IMR-90 (cell line): ENCODE measurements at regions not wholly inside any gene's neighbourhood (a gene's known extent, or its start where the extent isn't known, plus 50 kb on each side); places are given as distances from the start of the nearest gene placed in this dataset.

Experiments used
- ATAC-seq: fragments of 200-7000 bp; cut with Tn5 transposase; 2 replicates; pipeline ENCODE4 v1.9.1; 2020; ENCODE audit warnings: low read depth, mild to moderate bottlenecking, moderate library complexity
- BruUV-seq: library from RNA; stranded (reverse); fragments of 400-500 nt; replicated peaks from 2 replicates; lab custom pipeline; 2021; lab: Mats Ljungman, UMichigan
- CTCF ChIA-PET: fragments of 300-600 bp; formaldehyde crosslinking; extraction: SDS; loops from one replicate; lab custom pipeline; 2021; ENCODE audit warnings: antibody characterized with exemption; lab: Yijun Ruan, JAX
- POLR2A ChIA-PET: fragments of 300-600 bp; sonication (Branson Sonifier 250); formaldehyde crosslinking; loops from one replicate; lab custom pipeline; 2022; ENCODE audit warnings: antibody characterized with exemption; ENCODE audit not compliant: unreplicated experiment; lab: Charles Lee
- DNase-seq: peaks from one replicate; pipeline ENCODE4 v3.0.0; 2013
- H2AFZ ChIP-seq: replicated peaks from 2 replicates; pipeline ENCODE3; 2013; ENCODE audit warnings: low read length, mild to moderate bottlenecking; ENCODE audit not compliant: poor library complexity
- H2AK5ac ChIP-seq: 2 replicates; pipeline ENCODE4 v1.6.1; 2013; ENCODE audit warnings: low read depth, low read length, inconsistent platforms
- H2AK9ac ChIP-seq: replicated peaks from 2 replicates; pipeline ENCODE3; 2013; ENCODE audit warnings: mild to moderate bottlenecking, low read depth, low read length, moderate library complexity; ENCODE audit not compliant: poor library complexity
- H2BK120ac ChIP-seq: 2 replicates; pipeline ENCODE4 v1.6.1; 2013; ENCODE audit warnings: low read depth, low read length, inconsistent platforms
- H2BK15ac ChIP-seq: 3 replicates; pipeline ENCODE4 v1.6.1; 2013; ENCODE audit warnings: low read depth, low read length, inconsistent platforms
- H2BK20ac ChIP-seq: 2 replicates; pipeline ENCODE4 v1.6.1; 2013; ENCODE audit warnings: low read depth, mild to moderate bottlenecking, inconsistent platforms, low read length, moderate library complexity
- H2BK5ac ChIP-seq: 2 replicates; pipeline ENCODE4 v1.6.1; 2013; ENCODE audit warnings: mild to moderate bottlenecking, low read depth, low read length, inconsistent platforms; ENCODE audit not compliant: poor library complexity, severe bottlenecking
- H3K14ac ChIP-seq: replicated peaks from 2 replicates; pipeline ENCODE4 v1.6.1; 2013; ENCODE audit warnings: low read depth, low read length, inconsistent platforms
- H3K18ac ChIP-seq: 2 replicates; pipeline ENCODE4 v1.6.1; 2013; ENCODE audit warnings: low read depth, low read length, control low read depth
- H3K23ac ChIP-seq: 2 replicates; pipeline ENCODE4 v1.6.1; 2013; ENCODE audit warnings: low read depth, low read length, inconsistent platforms
- H3K27ac ChIP-seq: 2 replicates; pipeline ENCODE4 v1.5.1; 2013; ENCODE audit warnings: mild to moderate bottlenecking, control low read depth, low read length; ENCODE audit not compliant: insufficient read depth
- H3K27me3 ChIP-seq: 2 replicates; pipeline ENCODE4 v1.6.1; 2013; ENCODE audit warnings: low read length; ENCODE audit not compliant: control insufficient read depth, insufficient read depth
- H3K36me3 ChIP-seq: 2 replicates; pipeline ENCODE4 v1.6.1; 2013; ENCODE audit warnings: low read length, mixed read lengths; ENCODE audit not compliant: control insufficient read depth, insufficient read depth
- H3K4ac ChIP-seq: 2 replicates; pipeline ENCODE4 v1.6.1; 2013; ENCODE audit warnings: low read depth, low read length, inconsistent platforms
- H3K4me1 ChIP-seq: 2 replicates; pipeline ENCODE4 v1.6.1; 2013; ENCODE audit warnings: low read length, mixed read lengths; ENCODE audit not compliant: control insufficient read depth, insufficient read depth
- H3K4me2 ChIP-seq: 2 replicates; pipeline ENCODE4 v1.6.1; 2013; ENCODE audit warnings: low read depth, mild to moderate bottlenecking, control low read depth, low read length, moderate library complexity
- H3K4me3 ChIP-seq: 2 replicates; pipeline ENCODE4 v1.5.1; 2013; ENCODE audit warnings: low read depth, mild to moderate bottlenecking, control low read depth, low read length, moderate library complexity; ENCODE audit not compliant: insufficient read depth
- H3K56ac ChIP-seq: 2 replicates; pipeline ENCODE4 v1.6.1; 2013; ENCODE audit warnings: low read length, inconsistent platforms; ENCODE audit not compliant: insufficient read depth; ENCODE audit errors: extremely low read depth
- H3K79me1 ChIP-seq, 2 experiments: 2 replicates each; pipeline ENCODE4 v1.6.1; 2013; ENCODE audit warnings: low read length in 2 of 2, inconsistent platforms in 1 of 2, low read depth in 1 of 2
- H3K9ac ChIP-seq: 2 replicates; pipeline ENCODE4 v1.6.1; 2013; ENCODE audit warnings: low read depth, low read length, control low read depth
- H3K9me1 ChIP-seq: 2 replicates; pipeline ENCODE4 v1.6.1; 2013; ENCODE audit warnings: low read length, inconsistent platforms; ENCODE audit not compliant: insufficient read depth
- H3K9me3 ChIP-seq: 2 replicates; pipeline ENCODE4 v1.6.1; 2013; ENCODE audit warnings: low read length; ENCODE audit not compliant: control insufficient read depth, insufficient read depth
- H4K20me1 ChIP-seq: 2 replicates; pipeline ENCODE4 v1.6.1; 2013; ENCODE audit warnings: low read length, inconsistent platforms; ENCODE audit not compliant: insufficient read depth
- H4K5ac ChIP-seq: 2 replicates; pipeline ENCODE4 v1.6.1; 2013; ENCODE audit warnings: mild to moderate bottlenecking, low read depth, low read length, control low read depth
- H4K8ac ChIP-seq, 2 experiments: 2 replicates each; pipeline ENCODE4 v1.6.1; 2013; ENCODE audit warnings: low read depth in 2 of 2, low read length in 2 of 2, control low read depth in 1 of 2, inconsistent platforms in 1 of 2
- H4K91ac ChIP-seq: 2 replicates; pipeline ENCODE4 v1.6.1; 2013; ENCODE audit warnings: low read depth, low read length, inconsistent platforms; ENCODE audit not compliant: insufficient read depth
- CEBPB ChIP-seq: IDR thresholded peaks from 2 replicates; pipeline ENCODE4 v1.6.1; 2012; ENCODE audit warnings: low read depth, low read length, improper control_type of control experiment
- MAFK ChIP-seq: IDR thresholded peaks from 2 replicates; pipeline ENCODE4 v1.6.1; 2012; ENCODE audit warnings: low read depth, low read length, improper control_type of control experiment
- MAZ ChIP-seq: IDR thresholded peaks from 2 replicates; pipeline ENCODE4 v1.6.1; 2012; ENCODE audit warnings: low read depth, mild to moderate bottlenecking, low read length, improper control_type of control experiment, moderate library complexity, borderline replicate concordance
- MXI1 ChIP-seq: IDR thresholded peaks from 2 replicates; pipeline ENCODE4 v1.6.1; 2012; ENCODE audit warnings: low read depth, mild to moderate bottlenecking, low read length, moderate library complexity, borderline replicate concordance
- NFE2L2 ChIP-seq: fragments of 150-350 bp; IDR thresholded peaks from 2 replicates; pipeline ENCODE4 v1.6.1; 2016; ENCODE audit warnings: low read depth, mild to moderate bottlenecking, low read length
- POLR2A ChIP-seq: IDR thresholded peaks from 2 replicates; pipeline ENCODE4 v1.6.1; 2012; ENCODE audit warnings: mild to moderate bottlenecking, low read depth, low read length
- WGBS, 2 experiments: methylation state at CpG; one replicate each; pipeline versions ENCODE4 v1.1.5 to v1.1.7; 2013; ENCODE audit warnings: missing lambda C conversion rate in 2 of 2; ENCODE audit not compliant: insufficient read length in 1 of 2; ENCODE audit errors: extremely low coverage in 2 of 2; 5-methylcytosine and 5-hydroxymethylcytosine counted together
- dilution Hi-C: fragments of 300-500 bp; cut with HindIII; formaldehyde crosslinking; loops from one replicate; pipeline ENCODE4 v1.14.3; 2018; ENCODE audit warnings: low sequenced_read_pairs; ENCODE audit not compliant: unreplicated experiment
- in situ Hi-C: fragments of 300-500 bp; cut with MboI; formaldehyde crosslinking; loops from 3 replicates; pipeline ENCODE4 v1.14.3; 2019; ENCODE audit warnings: low sequenced_read_pairs, inconsistent platforms, mixed read lengths
- intact Hi-C: fragments of 100-400 bp; cut with micrococcal nuclease; formaldehyde crosslinking; loops from 2 replicates; pipeline ENCODE4 v1.10.0; 2022
- TF ChIP-seq, protein P1 (sequence below): conservative IDR thresholded peaks from 2 replicates; pipeline ENCODE4 v1.5.1; 2012; ENCODE audit warnings: mild to moderate bottlenecking, low read depth, low read length, improper control_type of control experiment

DNA sequence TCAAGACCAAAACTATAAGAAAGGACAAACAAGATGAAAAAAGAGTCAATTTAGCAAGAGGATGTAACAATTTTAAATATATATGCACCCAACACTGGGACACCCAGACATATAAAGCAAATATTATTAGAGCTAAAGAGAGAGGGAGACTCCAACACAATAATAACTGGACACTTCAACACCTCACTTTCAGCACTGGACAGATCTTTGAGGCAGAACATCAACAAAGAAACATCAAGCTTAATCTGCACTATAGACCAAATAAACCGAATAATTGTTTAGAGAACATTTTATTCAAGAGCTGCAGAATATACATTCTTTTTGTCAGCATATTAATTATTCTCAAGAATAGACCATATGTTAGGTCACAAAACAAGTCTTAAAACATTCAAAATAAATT lies 109.7 kb upstream of the TET2 start:
- H3K56ac ChIP-seq = no peak overlapping the region
- no peak overlapping the region for H3K23ac ChIP-seq
- no peak overlapping the region for H2BK15ac ChIP-seq
- no peak overlapping the region for H2BK5ac ChIP-seq
- BruUV-seq = no TSS peak
- dilution Hi-C loops (no loop called here), intact Hi-C loops (no loop called here), in situ Hi-C loops (no loop called here)
- H3K79me1 ChIP-seq = no peaks in the 10 kb centered on the region
- DNase-seq = no peak
- no peaks in the 10 kb centered on the region for H4K20me1 ChIP-seq
- no peak overlapping the region for H3K14ac ChIP-seq
- H3K4me3 ChIP-seq = no peak overlapping the region
- POLR2A ChIA-PET = no interaction called here
- H2AK5ac ChIP-seq = no peak overlapping the region
- H2BK120ac ChIP-seq = no peak overlapping the region
- H3K4me1 ChIP-seq = no peaks in the 10 kb centered on the region
- H3K9ac ChIP-seq = no peak overlapping the region
- H2AFZ ChIP-seq = no peak overlapping the region
- no peak for ATAC-seq
- no peak overlapping the region for H3K27ac ChIP-seq
- no peak overlapping the region for H2AK9ac ChIP-seq
- H3K4me2 ChIP-seq = no peak overlapping the region
- no CpG with 5 or more reads among the region's 1 CpG for WGBS, 2 experiments
- H3K36me3 ChIP-seq = no peaks in the 10 kb centered on the region
- H3K18ac ChIP-seq = no peak overlapping the region
- H4K8ac ChIP-seq = no peak overlapping the region
- H3K9me1 ChIP-seq = no peaks in the 10 kb centered on the region
- H3K27me3 ChIP-seq = no peaks in the 10 kb centered on the region
- H4K91ac ChIP-seq = no peak overlapping the region
- no peak overlapping the region for H2BK20ac ChIP-seq
- TF ChIP-seq, protein P1, sequence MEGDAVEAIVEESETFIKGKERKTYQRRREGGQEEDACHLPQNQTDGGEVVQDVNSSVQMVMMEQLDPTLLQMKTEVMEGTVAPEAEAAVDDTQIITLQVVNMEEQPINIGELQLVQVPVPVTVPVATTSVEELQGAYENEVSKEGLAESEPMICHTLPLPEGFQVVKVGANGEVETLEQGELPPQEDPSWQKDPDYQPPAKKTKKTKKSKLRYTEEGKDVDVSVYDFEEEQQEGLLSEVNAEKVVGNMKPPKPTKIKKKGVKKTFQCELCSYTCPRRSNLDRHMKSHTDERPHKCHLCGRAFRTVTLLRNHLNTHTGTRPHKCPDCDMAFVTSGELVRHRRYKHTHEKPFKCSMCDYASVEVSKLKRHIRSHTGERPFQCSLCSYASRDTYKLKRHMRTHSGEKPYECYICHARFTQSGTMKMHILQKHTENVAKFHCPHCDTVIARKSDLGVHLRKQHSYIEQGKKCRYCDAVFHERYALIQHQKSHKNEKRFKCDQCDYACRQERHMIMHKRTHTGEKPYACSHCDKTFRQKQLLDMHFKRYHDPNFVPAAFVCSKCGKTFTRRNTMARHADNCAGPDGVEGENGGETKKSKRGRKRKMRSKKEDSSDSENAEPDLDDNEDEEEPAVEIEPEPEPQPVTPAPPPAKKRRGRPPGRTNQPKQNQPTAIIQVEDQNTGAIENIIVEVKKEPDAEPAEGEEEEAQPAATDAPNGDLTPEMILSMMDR = no peak
- TF ChIP-seq MAZ (no peak), POLR2A (no peak), MAFK (no peak), MXI1 (no peak), NFE2L2 (no peak), CEBPB (no peak)
- CTCF ChIA-PET = no interaction called here
- H3K4ac ChIP-seq = no peak overlapping the region
- no peaks in the 10 kb centered on the region for H3K9me3 ChIP-seq
- no peak overlapping the region for H4K5ac ChIP-seq
